GM12891 (cell line): ENCODE measurements at regions not wholly inside any gene's neighbourhood (a gene's known extent, or its start where the extent isn't known, plus 50 kb on each side); places are given as distances from the start of the nearest gene placed in this dataset.
"Not testable (repeated sequence)": the region's sequence is repeated elsewhere in the genome, so short reads cannot be mapped to it uniquely, and the experiment has no call there.

Source experiments
- POLR2A ChIP-seq: IDR thresholded peaks from 2 replicates; pipeline ENCODE4 v1.6.1; 2011; ENCODE audit warnings: low read depth, low read length, control low read depth
- POLR2AphosphoS5 ChIP-seq: IDR thresholded peaks from 2 replicates; pipeline ENCODE4 v1.6.1; 2011; ENCODE audit warnings: low read depth, low read length, control low read depth

DNA sequence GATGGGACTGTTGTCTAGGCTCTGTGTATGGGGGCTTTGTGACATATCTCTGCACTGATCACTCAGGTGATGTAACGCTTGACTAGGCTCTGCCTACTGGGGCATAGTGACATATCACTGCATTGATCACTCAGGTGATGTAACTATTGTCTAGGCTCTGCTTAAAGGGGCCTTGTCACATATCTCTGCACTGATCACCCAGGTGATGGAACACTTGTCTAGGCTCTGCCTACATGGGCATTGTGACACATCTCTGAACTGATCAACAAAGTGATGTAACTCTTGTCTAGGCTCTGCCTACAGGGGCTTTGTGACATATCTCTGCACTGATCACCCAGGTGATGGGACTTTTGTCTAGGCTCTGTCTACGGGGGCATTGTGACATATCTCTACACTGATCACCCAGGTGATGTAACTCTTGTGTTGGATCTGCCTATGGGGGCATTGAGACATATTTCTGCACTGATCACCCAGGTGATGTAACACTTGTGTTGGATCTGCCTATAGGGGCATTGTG lies 51.4 kb upstream of the USP14 start:
- not testable (repeated sequence) for TF ChIP-seq POLR2A, POLR2AphosphoS5
